Pons (tissue), 1 donor: ENCODE measurements at regions not wholly inside any gene's neighbourhood (a gene's known extent, or its start where the extent isn't known, plus 50 kb on each side); places are given as distances from the start of the nearest gene placed in this dataset.
A peak's percentile ranks its signal among the peaks of the same experiment; 100 is the strongest.

Experiments used
- DNase-seq: peaks from one replicate; pipeline ENCODE4 v3.0.0-alpha.2; 2016; ENCODE audit warnings: low spot score

- DNase-seq, result no peak
Observed at GRCh38 chr14:65354715-65355114, 57.8 kb upstream of the FUT8 start.

- no peak for DNase-seq
Observed at GRCh38 chr14:65356327-65356836, 56.1 kb upstream of the FUT8 start.

GRCh38 chr14:65357113-65357512, 55.4 kb upstream of the FUT8 start:
- no peak for DNase-seq

DNA sequence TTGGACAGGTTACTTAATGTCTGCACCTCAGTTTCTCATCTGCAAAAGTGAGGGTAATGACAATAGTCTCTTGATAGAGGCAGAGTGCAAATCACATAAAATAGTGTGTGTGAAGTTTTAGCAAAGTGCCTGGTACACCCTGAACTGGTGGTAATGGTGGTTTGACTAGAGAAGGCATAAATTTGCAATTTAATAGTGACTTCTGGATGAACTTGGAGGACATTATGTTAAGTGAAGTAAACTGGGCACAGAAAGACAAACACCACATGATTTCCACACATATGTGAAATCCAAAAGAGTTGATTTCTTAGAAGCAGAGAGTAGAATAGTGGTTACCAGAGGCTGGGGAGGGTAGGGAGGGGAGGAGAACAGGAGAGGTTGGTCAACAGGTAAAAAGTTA, 54.8 kb upstream of the FUT8 start:
- DNase-seq, result no peak

GRCh38 chr14:65359503-65359902, 53.0 kb upstream of the FUT8 start:
- no peak for DNase-seq

DNA sequence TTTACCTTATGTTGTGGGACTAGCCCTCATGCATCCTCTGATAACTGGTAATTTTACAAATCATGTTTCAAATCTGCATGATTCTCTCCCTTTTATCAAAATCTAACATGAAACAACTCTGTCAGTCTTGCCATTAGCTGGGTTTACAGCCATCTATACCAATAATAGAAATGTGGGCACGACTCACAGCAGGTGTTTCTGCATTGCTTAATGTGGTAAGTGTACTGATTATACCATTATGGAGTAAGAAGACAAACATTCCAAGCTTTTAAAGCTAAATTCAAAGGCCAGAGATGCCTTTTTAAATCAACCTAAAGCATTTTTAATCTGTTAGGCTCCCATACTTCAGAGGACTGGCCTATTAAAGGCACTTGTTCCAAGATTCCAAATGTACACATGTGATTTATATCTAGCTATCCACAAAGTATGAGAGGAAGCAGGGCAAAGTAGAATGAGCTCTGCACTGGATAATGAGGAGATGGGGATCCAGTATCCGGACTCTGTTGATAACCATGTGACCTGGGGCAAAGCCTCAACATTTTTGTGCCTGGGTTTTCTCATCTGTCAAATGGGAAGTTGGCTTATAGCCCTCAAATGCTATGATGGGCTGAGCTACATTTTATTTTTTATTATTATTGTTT, 52.3 kb upstream of the FUT8 start:
- DNase-seq, result no peak

DNA sequence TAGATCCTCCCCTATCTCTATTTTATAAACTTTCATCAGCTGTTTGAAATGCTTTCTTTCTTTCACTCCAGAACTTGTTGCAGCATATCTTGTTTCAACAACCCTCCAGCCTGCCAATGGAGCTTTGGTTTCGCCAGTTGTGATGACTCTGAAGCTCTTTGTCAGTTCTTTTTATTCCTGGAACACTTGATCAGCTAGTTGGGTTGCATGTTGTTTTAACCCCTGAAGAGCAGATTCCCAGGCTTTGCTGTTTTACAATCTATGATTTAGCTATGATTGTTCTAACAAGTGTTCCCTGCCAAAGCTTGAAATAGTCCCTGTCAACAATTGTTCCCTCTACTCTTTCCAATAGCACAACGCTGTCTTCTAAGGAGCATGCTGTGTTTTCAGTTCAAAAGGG, 50.6 kb upstream of the FUT8 start:
- peak; percentile 93 for DNase-seq
